ENCODE measurements at regions not wholly inside any gene's neighbourhood (a gene's known extent, or its start where the extent isn't known, plus 50 kb on each side); places are given as distances from the start of the nearest gene placed in this dataset.

DNA sequence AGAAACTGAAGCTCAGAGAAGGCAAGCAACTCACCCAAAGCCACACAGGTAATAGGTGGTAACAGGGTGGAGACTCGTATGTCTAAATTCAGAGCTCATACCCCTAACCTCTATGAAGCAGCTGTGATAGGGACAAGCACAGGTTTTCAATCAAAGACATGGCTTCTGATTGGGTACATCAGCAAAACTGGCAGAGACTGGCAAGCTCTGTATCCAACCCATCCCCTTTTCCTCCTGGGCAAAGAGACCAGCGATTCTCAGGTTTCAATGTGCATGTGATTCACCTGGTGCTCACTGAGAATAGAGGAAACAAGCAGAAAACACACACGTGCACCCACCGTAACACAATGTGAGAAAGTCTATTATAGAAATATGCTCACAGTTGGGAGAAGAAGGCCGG is 153.0 kb downstream of the SMIM20 start:
- intact Hi-C loops (cut with DNase I) = no loop called here
- no peaks in the 10 kb centered on the region for H3K27me3 ChIP-seq (ENCODE audit: low read depth)

DNA sequence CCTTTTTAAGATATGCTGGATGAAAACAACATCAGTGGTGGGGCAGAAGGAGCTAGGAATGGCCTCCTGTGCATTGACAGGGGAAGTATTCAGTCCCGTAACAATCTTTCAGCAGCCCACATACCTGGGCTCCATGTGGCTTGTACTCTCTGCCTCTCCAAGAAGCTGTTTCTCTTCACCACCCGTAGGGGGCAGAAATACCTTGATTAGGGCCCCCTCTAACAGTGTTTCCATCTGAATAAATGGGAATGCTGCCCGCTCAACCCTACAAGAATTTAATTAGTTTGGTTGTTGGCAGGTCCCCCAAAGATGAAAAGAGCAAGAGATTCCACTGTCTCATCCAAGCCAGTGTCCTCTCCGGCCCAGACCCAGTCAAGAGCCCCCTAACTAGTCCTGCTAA is 155.2 kb downstream of the SMIM20 start:
- H3K4me3 ChIP-seq = no peak overlapping the region
- TF ChIP-seq, protein P1, sequence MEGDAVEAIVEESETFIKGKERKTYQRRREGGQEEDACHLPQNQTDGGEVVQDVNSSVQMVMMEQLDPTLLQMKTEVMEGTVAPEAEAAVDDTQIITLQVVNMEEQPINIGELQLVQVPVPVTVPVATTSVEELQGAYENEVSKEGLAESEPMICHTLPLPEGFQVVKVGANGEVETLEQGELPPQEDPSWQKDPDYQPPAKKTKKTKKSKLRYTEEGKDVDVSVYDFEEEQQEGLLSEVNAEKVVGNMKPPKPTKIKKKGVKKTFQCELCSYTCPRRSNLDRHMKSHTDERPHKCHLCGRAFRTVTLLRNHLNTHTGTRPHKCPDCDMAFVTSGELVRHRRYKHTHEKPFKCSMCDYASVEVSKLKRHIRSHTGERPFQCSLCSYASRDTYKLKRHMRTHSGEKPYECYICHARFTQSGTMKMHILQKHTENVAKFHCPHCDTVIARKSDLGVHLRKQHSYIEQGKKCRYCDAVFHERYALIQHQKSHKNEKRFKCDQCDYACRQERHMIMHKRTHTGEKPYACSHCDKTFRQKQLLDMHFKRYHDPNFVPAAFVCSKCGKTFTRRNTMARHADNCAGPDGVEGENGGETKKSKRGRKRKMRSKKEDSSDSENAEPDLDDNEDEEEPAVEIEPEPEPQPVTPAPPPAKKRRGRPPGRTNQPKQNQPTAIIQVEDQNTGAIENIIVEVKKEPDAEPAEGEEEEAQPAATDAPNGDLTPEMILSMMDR (IDR thresholded peaks at IDR 0.05) = no peak
- no peak overlapping the region for H3K27ac ChIP-seq
- ATAC-seq = no peak
- H3K4me1 ChIP-seq = peaks cover 6% of the 10 kb centered on the region
- DNase-seq = no peak
- no peaks in the 10 kb centered on the region for H3K27me3 ChIP-seq (ENCODE audit: low read depth)
- no peaks in the 10 kb centered on the region for H3K36me3 ChIP-seq
- H3K9me3 ChIP-seq = no peaks in the 10 kb centered on the region
- intact Hi-C loops (cut with DNase I) = no loop called here

More for the DNA sequence above, 153.0 kb downstream of the SMIM20 start:
- H3K4me3 ChIP-seq = no peak overlapping the region
- ATAC-seq = no peak
- no peaks in the 10 kb centered on the region for H3K36me3 ChIP-seq
- no peak for DNase-seq
- no peaks in the 10 kb centered on the region for H3K4me1 ChIP-seq
- TF ChIP-seq, protein P1 (IDR thresholded peaks at IDR 0.05) = no peak
- H3K9me3 ChIP-seq = no peaks in the 10 kb centered on the region
- no peak overlapping the region for H3K27ac ChIP-seq

DNA sequence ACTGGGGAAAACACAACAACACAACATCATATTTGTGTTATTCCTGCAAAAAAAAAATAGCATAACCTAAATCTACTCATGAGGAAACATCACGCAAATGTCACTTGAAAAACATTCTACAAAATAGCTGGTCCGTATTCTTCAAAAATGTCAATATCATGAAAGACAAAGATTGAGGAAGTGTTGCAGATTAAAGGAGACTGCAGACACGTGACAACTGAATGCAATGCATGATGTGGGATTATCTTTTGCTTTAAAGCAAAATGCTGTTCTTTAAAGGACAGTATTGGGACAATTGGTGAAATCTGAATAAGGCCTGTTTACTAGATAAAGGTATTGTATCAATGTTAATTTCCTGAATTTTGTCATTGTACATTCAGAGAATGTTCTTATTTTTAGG is 157.7 kb downstream of the SMIM20 start:
- intact Hi-C loops (cut with DNase I) = no loop called here
- TF ChIP-seq, protein P1 (IDR thresholded peaks at IDR 0.05) = no peak
- no peaks in the 10 kb centered on the region for H3K27me3 ChIP-seq (ENCODE audit: low read depth)
- H3K4me1 ChIP-seq = peaks cover 24% of the 10 kb centered on the region
- ATAC-seq (no peak), DNase-seq (no peak)
- no peak overlapping the region for H3K27ac ChIP-seq
- H3K9me3 ChIP-seq = no peaks in the 10 kb centered on the region
- H3K36me3 ChIP-seq = no peaks in the 10 kb centered on the region
- no peak overlapping the region for H3K4me3 ChIP-seq

DNA sequence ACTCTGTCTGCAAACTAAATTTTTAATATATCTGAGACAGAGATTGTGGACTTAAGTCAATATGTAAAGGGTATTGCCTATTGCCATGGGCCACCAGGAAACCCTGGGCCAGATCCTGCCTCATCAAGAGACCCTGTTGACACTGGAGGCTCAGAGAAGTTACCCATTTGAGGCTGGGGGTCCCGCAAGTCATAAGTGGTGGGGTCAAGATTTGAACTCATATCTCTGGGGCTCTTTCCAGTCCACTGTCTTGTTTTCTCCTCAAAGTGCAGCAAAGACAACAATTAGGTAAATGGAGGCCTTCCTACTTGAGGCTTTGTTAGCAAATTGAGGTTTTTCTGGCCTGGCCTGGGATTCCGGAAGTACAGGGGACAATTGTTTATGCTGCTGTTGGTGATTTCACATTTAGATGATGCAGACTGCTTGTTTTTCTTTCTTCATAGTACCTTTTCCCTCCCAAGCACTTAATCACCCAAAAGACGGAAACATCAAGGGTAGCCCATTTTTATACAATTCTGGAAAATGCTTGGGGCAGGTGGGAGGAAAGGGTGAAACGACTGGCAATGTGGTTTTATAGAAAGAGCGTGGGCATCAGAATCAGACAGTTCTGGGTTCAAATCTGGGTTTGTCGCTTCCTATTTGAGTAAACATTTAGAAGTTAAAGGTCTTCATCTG is 160.0 kb downstream of the SMIM20 start:
- Histone ChIP-seq H3K27me3 (ENCODE audit: low read depth) (no peaks in the 10 kb centered on the region), H3K27ac (peak overlapping the region; percentile 74), H3K9me3 (no peaks in the 10 kb centered on the region), H3K36me3 (no peaks in the 10 kb centered on the region), H3K4me1 (peaks cover 25% of the 10 kb centered on the region), H3K4me3 (no peak overlapping the region)
- TF ChIP-seq, protein P1 (IDR thresholded peaks at IDR 0.05) = no peak
- ATAC-seq (peak; percentile 36 to 48), DNase-seq (no peak)
- intact Hi-C loops (cut with DNase I) = no loop called here

DNA sequence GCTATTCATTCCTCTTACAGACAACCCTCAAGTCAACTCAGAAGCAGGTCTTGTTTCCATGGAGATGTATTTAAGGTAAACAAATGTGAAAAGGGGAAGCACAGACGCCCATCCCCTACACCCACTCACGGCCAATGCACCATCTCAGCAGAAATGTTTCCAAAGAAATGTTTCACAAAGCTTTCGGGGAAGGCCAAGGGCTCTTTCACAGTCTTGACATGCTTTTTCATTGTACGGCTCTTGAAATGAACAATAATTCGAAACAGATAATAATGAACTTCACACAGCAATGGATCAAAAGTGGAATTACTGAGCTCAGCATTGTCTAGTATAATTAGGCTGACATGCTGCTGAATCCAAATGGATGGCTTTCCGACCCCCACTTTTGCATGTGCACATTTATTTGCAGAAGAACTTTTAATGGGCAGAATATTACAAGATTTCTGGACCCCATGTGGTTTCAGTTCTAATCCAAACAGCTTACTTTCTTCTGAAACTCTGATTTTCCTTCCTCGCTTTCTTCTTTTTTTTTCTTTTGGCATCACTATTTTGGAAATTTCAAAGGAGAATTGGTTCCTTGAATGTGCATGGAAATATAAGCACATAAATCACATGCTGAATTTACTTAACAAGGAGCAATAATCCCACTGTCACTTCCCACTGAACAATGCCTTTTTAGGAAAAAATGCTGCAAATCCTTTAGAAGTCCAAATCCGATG is 160.9 kb downstream of the SMIM20 start:
- intact Hi-C loops (cut with DNase I) = no loop called here
- H3K4me3 ChIP-seq = no peak overlapping the region
- no peaks in the 10 kb centered on the region for H3K27me3 ChIP-seq (ENCODE audit: low read depth)
- ATAC-seq (peak; percentile 69 to 82), DNase-seq (peak; percentile 67)
- TF ChIP-seq, protein P1 (IDR thresholded peaks at IDR 0.05) = no peak
- H3K27ac ChIP-seq = peak overlapping the region; percentile 74
- no peaks in the 10 kb centered on the region for H3K36me3 ChIP-seq
- H3K9me3 ChIP-seq = no peaks in the 10 kb centered on the region
- H3K4me1 ChIP-seq = peaks cover 25% of the 10 kb centered on the region

All from lower lobe of right lung (tissue), 2 donors.